ENCODE measurements at regions not wholly inside any gene's neighbourhood (a gene's known extent, or its start where the extent isn't known, plus 50 kb on each side); places are given as distances from the start of the nearest gene placed in this dataset.

GRCh38 chr2:116585669-116586327 lies 1228.7 kb upstream of the DDX18 start:
- ChIA-PET CTCF (no interaction called here), POLR2A (no interaction called here)
- TF ChIP-seq ZSCAN18 (tag by site-specific recombination; IDR thresholded peaks at IDR 0.05) (no peak), MEIS1 (CRISPR knock-in tag; IDR thresholded peaks at IDR 0.05; ENCODE audit: borderline replicate concordance) (no peak), ZNF423 (tag by site-specific recombination; IDR thresholded peaks at IDR 0.05) (no peak), HOXA7 (CRISPR knock-in tag; IDR thresholded peaks at IDR 0.05; ENCODE audit: borderline replicate concordance) (no peak)
- TF ChIP-seq, protein P1, sequence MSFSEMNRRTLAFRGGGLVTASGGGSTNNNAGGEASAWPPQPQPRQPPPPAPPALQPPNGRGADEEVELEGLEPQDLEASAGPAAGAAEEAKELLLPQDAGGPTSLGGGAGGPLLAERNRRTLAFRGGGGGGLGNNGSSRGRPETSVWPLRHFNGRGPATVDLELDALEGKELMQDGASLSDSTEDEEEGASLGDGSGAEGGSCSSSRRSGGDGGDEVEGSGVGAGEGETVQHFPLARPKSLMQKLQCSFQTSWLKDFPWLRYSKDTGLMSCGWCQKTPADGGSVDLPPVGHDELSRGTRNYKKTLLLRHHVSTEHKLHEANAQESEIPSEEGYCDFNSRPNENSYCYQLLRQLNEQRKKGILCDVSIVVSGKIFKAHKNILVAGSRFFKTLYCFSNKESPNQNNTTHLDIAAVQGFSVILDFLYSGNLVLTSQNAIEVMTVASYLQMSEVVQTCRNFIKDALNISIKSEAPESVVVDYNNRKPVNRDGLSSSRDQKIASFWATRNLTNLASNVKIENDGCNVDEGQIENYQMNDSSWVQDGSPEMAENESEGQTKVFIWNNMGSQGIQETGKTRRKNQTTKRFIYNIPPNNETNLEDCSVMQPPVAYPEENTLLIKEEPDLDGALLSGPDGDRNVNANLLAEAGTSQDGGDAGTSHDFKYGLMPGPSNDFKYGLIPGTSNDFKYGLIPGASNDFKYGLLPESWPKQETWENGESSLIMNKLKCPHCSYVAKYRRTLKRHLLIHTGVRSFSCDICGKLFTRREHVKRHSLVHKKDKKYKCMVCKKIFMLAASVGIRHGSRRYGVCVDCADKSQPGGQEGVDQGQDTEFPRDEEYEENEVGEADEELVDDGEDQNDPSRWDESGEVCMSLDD (tag by site-specific recombination; IDR thresholded peaks at IDR 0.05), result no peak

GRCh38 chr2:116586328-116586689 lies 1228.2 kb upstream of the DDX18 start:
- TF ChIP-seq GLIS2 (tag by site-specific recombination; IDR thresholded peaks at IDR 0.05) (no peak), ZNF239 (tag by site-specific recombination; IDR thresholded peaks at IDR 0.05) (no peak)
- Histone ChIP-seq H3K9me3 (ENCODE audit: control insufficient read depth, insufficient read depth, low read depth, low read length) (no peaks in the 10 kb centered on the region), H3K27ac (ENCODE audit: extremely low read depth, low read depth, low read length) (no peak overlapping the region), H3K36me3 (ENCODE audit: control insufficient read depth in 2 of 2, insufficient read depth in 1 of 2, low read length in 2 of 2) (no peaks in the 10 kb centered on the region), H3K4me1 (ENCODE audit: control insufficient read depth, insufficient read depth, low read length) (no peaks in the 10 kb centered on the region), H3K4me3 (ENCODE audit: low read depth, low read length) (no peak overlapping the region)
- POLR2A ChIA-PET, result no interaction called here
- CTCF ChIA-PET, result no interaction called here

More at GRCh38 chr2:116585669-116586327, 1228.7 kb upstream of the DDX18 start:
- H3K36me3 ChIP-seq (ENCODE audit: control insufficient read depth in 2 of 2, insufficient read depth in 1 of 2, low read length in 2 of 2), result no peaks in the 10 kb centered on the region
- H3K27ac ChIP-seq (ENCODE audit: extremely low read depth, low read depth, low read length), result no peak overlapping the region
- no peak overlapping the region for H3K4me3 ChIP-seq (ENCODE audit: low read depth, low read length)
- no peaks in the 10 kb centered on the region for H3K9me3 ChIP-seq (ENCODE audit: control insufficient read depth, insufficient read depth, low read depth, low read length)
- no peaks in the 10 kb centered on the region for H3K4me1 ChIP-seq (ENCODE audit: control insufficient read depth, insufficient read depth, low read length)

All from HEK293 (cell line).